RWPE1 (cell line): ENCODE measurements at regions not wholly inside any gene's neighbourhood (a gene's known extent, or its start where the extent isn't known, plus 50 kb on each side); places are given as distances from the start of the nearest gene placed in this dataset.
A peak's percentile ranks its signal among the peaks of the same experiment; 100 is the strongest.

Experiments used
- CTCF ChIA-PET: fragments of 350-600 bp; sonication (Branson Sonifier 250); formaldehyde crosslinking; extraction: SDS; loops from one replicate; lab custom pipeline; 2021; lab: Yijun Ruan, JAX
- POLR2A ChIA-PET: fragments of 400-600 bp; formaldehyde crosslinking; extraction: SDS; loops from one replicate; lab custom pipeline; 2020; ENCODE audit warnings: antibody characterized with exemption; ENCODE audit not compliant: low non-redundant PET; lab: Yijun Ruan, JAX
- DNase-seq: peaks from one replicate; pipeline ENCODE4 v3.0.0; 2012; ENCODE audit warnings: low spot score
- H3K27ac ChIP-seq: fragments of 450-650 bp; 2 replicates; pipeline ENCODE4 v1.5.1; 2017
- TF ChIP-seq, protein P1 (sequence below): fragments of 450-650 bp; conservative IDR thresholded peaks from 2 replicates; pipeline ENCODE4 v1.5.1; 2017; ENCODE audit warnings: low read depth, mild to moderate bottlenecking

DNA sequence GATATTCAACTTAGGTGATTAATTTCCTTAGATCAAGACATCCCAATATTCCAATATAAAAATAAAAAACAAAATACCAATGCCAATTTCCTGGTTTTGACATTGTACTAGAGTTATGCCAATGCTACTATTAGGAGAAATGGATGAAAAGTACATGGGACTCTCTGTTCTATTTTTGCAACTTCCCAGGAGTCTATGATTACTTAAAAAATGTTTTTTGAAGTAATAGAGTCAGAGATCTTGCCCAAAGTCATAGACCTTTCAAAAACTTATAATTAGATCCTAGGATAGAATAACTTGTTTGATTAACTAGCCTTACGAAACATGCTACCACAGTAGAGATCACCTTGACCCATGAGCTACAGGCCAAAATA is 73.6 kb upstream of the MAOA start:
- H3K27ac ChIP-seq: no peak overlapping the region
- DNase-seq: no peak
- CTCF ChIA-PET: interaction anchor here (0.6 kb wide), 2 partner anchors 125 to 176 kb away, joined by 4 read pairs; no protein-coding TSS in a partner anchor
- TF ChIP-seq, protein P1, sequence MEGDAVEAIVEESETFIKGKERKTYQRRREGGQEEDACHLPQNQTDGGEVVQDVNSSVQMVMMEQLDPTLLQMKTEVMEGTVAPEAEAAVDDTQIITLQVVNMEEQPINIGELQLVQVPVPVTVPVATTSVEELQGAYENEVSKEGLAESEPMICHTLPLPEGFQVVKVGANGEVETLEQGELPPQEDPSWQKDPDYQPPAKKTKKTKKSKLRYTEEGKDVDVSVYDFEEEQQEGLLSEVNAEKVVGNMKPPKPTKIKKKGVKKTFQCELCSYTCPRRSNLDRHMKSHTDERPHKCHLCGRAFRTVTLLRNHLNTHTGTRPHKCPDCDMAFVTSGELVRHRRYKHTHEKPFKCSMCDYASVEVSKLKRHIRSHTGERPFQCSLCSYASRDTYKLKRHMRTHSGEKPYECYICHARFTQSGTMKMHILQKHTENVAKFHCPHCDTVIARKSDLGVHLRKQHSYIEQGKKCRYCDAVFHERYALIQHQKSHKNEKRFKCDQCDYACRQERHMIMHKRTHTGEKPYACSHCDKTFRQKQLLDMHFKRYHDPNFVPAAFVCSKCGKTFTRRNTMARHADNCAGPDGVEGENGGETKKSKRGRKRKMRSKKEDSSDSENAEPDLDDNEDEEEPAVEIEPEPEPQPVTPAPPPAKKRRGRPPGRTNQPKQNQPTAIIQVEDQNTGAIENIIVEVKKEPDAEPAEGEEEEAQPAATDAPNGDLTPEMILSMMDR: no peak
- POLR2A ChIA-PET: no interaction called here

DNA sequence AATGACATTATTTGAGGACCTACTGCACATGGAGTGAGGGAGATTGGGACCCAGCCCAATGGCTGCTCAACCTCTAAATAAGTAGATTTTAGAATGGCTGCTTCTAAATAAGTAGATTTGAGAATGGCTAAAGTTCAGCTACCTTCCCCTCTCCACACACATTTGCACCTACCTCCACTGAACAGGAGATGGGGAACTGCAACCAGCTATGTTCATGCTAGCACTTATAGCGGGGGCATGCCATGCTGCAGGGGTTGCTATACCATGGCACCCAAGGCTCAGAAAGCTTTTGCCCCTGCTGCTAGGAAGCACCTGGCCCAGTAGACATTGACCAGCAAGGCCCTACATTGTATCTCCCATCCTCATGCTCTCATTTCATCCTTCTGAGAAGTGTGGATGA is 70.2 kb upstream of the MAOA start:
- TF ChIP-seq, protein P1: no peak
- H3K27ac ChIP-seq: no peak overlapping the region
- ChIA-PET POLR2A (no interaction called here), CTCF (no interaction called here)
- DNase-seq: no peak

DNA sequence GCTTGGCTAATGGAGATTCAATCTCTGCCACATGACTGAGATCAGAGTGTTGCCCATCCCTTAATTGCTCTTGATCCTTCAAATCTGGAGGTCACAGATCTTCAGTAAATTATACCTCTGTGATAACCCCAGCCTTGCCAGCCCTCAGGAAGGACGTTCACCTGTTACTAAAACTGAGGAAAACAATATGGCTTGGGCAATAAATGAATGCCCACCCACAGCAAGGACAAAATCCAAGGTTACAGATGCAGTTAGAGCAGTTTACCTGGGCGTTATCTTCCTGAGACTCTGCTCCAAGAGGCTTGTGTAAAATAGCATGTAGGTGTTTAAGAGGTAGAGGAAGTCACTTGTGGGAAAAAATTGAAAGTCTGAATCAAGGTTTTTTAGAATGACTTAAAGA is 69.3 kb upstream of the MAOA start:
- no peak for DNase-seq

DNA sequence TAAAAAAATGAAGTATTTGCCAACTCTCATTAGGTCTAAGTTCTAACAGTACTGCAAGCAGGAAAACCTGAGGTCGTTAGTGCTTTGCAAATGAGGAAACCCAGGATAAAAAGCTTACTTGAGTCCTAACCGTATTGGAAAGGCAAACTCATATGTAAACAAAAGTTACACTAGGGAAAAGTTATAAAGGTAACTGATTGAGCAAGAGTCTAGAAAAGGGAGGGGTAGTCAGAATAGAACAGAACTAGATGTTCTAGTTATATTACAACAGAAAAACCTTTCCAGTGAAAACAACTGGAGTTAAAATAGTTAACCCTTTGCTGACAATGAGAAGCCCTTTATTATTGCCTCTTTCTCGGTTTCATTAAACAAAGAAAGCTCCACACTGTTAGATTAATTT is 66.4 kb upstream of the MAOA start:
- CTCF ChIA-PET: interaction anchor here (0.6 kb wide), 1 partner anchor 160 kb away, joined by 3 read pairs; no protein-coding TSS in a partner anchor
- peak; percentile 40 for DNase-seq
- POLR2A ChIA-PET: no interaction called here
- TF ChIP-seq, protein P1: no peak
- H3K27ac ChIP-seq: no peak overlapping the region

More for the DNA sequence above, 69.3 kb upstream of the MAOA start:
- POLR2A ChIA-PET: no interaction called here
- no peak overlapping the region for H3K27ac ChIP-seq
- TF ChIP-seq, protein P1: no peak
- CTCF ChIA-PET: no interaction called here

DNA sequence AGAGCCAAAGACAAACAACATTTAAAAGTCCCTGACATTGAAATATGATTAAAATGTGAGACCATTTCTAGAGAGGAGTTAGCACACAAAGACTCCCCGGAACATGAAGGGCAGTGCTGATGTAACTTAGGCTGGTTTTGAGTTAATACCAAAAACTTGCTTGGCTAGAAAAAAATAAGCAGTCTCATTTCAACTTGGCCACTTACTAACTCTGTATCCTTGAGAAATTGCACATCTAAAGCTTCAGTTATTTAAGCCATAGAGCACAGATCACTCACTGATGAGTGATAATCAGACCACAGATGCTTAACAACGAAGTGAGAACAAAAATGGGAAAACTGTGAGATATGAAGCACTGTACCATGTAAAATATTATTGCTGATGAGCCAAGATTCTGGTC is 65.9 kb upstream of the MAOA start:
- ChIA-PET POLR2A (interaction anchor here (0.6 kb wide), 1 partner anchor 65 kb away, joined by 3 read pairs; no protein-coding TSS in a partner anchor), CTCF (interaction anchor here (0.6 kb wide), 1 partner anchor 160 kb away, joined by 3 read pairs; no protein-coding TSS in a partner anchor)
- H3K27ac ChIP-seq: no peak overlapping the region
- TF ChIP-seq, protein P1: no peak
- no peak for DNase-seq

DNA sequence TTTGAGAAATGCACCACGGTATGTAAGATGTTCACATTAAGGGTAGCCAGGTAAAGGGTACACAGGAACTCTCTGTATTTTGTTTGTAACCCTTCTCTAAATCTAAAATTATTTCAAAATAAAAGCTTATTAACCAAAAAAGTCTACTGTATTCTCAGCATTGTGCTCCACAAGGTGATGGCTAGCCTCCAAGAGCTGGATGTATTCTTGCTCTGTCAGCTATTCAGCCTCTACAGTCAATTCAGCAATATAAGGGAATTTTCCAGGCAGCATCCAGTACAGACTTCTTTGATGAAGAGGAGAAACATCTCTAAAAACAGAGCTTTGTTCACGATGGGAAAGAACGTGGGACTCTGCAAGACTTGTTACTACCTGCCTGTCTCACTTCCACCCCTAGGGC is 63.5 kb upstream of the MAOA start:
- no peak for DNase-seq
- POLR2A ChIA-PET: no interaction called here
- no peak overlapping the region for H3K27ac ChIP-seq
- CTCF ChIA-PET: no interaction called here
- TF ChIP-seq, protein P1: no peak

DNA sequence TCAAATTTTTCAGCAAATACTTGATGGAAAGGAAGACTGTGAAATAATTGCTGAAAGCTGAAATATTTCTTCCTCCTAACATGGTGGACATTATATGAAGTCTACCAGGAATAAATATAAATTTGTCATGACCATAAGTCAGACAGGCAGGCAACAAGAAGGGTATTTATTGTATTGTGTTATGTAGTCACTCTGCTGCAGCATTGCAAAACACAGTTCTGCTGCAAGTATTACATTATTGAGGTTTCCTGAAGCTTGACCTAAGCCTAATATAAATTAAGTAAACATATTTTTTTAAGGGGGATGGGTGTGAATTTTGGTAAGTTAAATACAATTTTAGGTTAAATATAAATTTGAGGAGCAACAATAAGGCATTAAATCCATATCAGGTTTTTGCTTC is 60.2 kb upstream of the MAOA start:
- DNase-seq: no peak
- TF ChIP-seq, protein P1: no peak
- ChIA-PET CTCF (no interaction called here), POLR2A (no interaction called here)
- no peak overlapping the region for H3K27ac ChIP-seq
